Osteoblast (primary cell): ENCODE measurements at regions not wholly inside any gene's neighbourhood (a gene's known extent, or its start where the extent isn't known, plus 50 kb on each side); places are given as distances from the start of the nearest gene placed in this dataset.

Source experiments
- DNase-seq: peaks from one replicate; pipeline ENCODE4 v3.0.0; 2011; ENCODE audit warnings: low spot score, mixed read lengths; ENCODE audit not compliant: insufficient read length; ENCODE audit errors: missing footprints
- H2AFZ ChIP-seq: 2 replicates; pipeline ENCODE4 v1.6.0; 2011; ENCODE audit warnings: mild to moderate bottlenecking, low read length
- H3K27ac ChIP-seq: 2 replicates; pipeline ENCODE4 v1.5.1; 2011; ENCODE audit warnings: mild to moderate bottlenecking, low read depth, low read length, moderate library complexity
- H3K27me3 ChIP-seq: 2 replicates; pipeline ENCODE4 v1.6.0; 2012; ENCODE audit warnings: mild to moderate bottlenecking, control low read depth, inconsistent platforms, low read length, moderate library complexity; ENCODE audit not compliant: insufficient read depth
- H3K36me3 ChIP-seq: 2 replicates; pipeline ENCODE4 v1.5.1; 2011; ENCODE audit warnings: mild to moderate bottlenecking, low read length, control low read depth, moderate library complexity; ENCODE audit not compliant: insufficient read depth
- H3K4me1 ChIP-seq: 2 replicates; pipeline ENCODE4 v1.5.1; 2011; ENCODE audit warnings: mild to moderate bottlenecking, low read length, control low read depth, moderate library complexity; ENCODE audit not compliant: insufficient read depth
- H3K4me2 ChIP-seq: 2 replicates; pipeline ENCODE4 v1.6.0; 2011; ENCODE audit warnings: mild to moderate bottlenecking, low read length; ENCODE audit not compliant: insufficient read depth
- H3K4me3 ChIP-seq: fragments of 200-600 bp; sonication (generic); 3 replicates; pipeline ENCODE4 v1.5.1; 2012; ENCODE audit warnings: mild to moderate bottlenecking, low read length, inconsistent platforms; ENCODE audit not compliant: insufficient read depth
- H3K79me2 ChIP-seq: 2 replicates; pipeline ENCODE4 v1.6.0; 2012; ENCODE audit warnings: mild to moderate bottlenecking, low read length, control low read depth, inconsistent platforms; ENCODE audit not compliant: insufficient read depth
- H3K9me3 ChIP-seq: 2 replicates; pipeline ENCODE4 v1.5.1; 2011; ENCODE audit warnings: low read depth, low read length, control low read depth
- H4K20me1 ChIP-seq: 2 replicates; pipeline ENCODE4 v1.6.0; 2012; ENCODE audit warnings: mild to moderate bottlenecking, low read length, control low read depth; ENCODE audit not compliant: insufficient read depth
- CTCF ChIP-seq: IDR thresholded peaks from 2 replicates; pipeline ENCODE4 v1.5.1; 2011; ENCODE audit warnings: mild to moderate bottlenecking, low read depth, low read length, moderate library complexity; ENCODE audit errors: extremely low read depth

GRCh38 chr4:188197566-188197965 is 58.3 kb downstream of the TRIML1 start:
- Histone ChIP-seq H3K4me3 (no peak overlapping the region), H3K36me3 (no peaks in the 10 kb centered on the region), H2AFZ (no peak overlapping the region), H3K79me2 (no peaks in the 10 kb centered on the region), H4K20me1 (no peaks in the 10 kb centered on the region), H3K27ac (no peak overlapping the region), H3K4me2 (no peak overlapping the region), H3K4me1 (peaks cover 28% of the 10 kb centered on the region), H3K27me3 (no peaks in the 10 kb centered on the region), H3K9me3 (no peaks in the 10 kb centered on the region)
- no peak for TF ChIP-seq CTCF
- DNase-seq = no peak

- Histone ChIP-seq H3K79me2 (no peaks in the 10 kb centered on the region), H3K27ac (peak overlapping the region; percentile 63), H4K20me1 (no peaks in the 10 kb centered on the region), H3K27me3 (no peaks in the 10 kb centered on the region), H3K4me2 (peak overlapping the region; percentile 55), H2AFZ (peak overlapping the region; percentile 55), H3K4me1 (peaks cover 28% of the 10 kb centered on the region), H3K9me3 (no peaks in the 10 kb centered on the region), H3K36me3 (no peaks in the 10 kb centered on the region), H3K4me3 (peak overlapping the region; percentile 16)
- no peak for DNase-seq
- TF ChIP-seq CTCF = no peak
These were observed 59.9 kb downstream of the TRIML1 start for GRCh38 chr4:188198982-188199792.

GRCh38 chr4:188201851-188202250 is 62.6 kb downstream of the TRIML1 start:
- Histone ChIP-seq H4K20me1 (no peaks in the 10 kb centered on the region), H2AFZ (peak overlapping the region; percentile 87), H3K27ac (peak overlapping the region; percentile 85), H3K9me3 (no peaks in the 10 kb centered on the region), H3K79me2 (no peaks in the 10 kb centered on the region), H3K36me3 (no peaks in the 10 kb centered on the region), H3K4me3 (peak overlapping the region; percentile 51), H3K4me1 (peaks cover 26% of the 10 kb centered on the region), H3K4me2 (peak overlapping the region; percentile 75), H3K27me3 (no peaks in the 10 kb centered on the region)
- TF ChIP-seq CTCF = no peak
- no peak for DNase-seq

GRCh38 chr4:188206783-188207182 is 67.5 kb downstream of the TRIML1 start:
- Histone ChIP-seq H3K27me3 (no peaks in the 10 kb centered on the region), H3K79me2 (no peaks in the 10 kb centered on the region), H4K20me1 (no peaks in the 10 kb centered on the region), H2AFZ (no peak overlapping the region), H3K4me2 (no peak overlapping the region), H3K4me3 (no peak overlapping the region), H3K36me3 (no peaks in the 10 kb centered on the region), H3K27ac (no peak overlapping the region), H3K4me1 (peaks cover 4% of the 10 kb centered on the region), H3K9me3 (no peaks in the 10 kb centered on the region)
- no peak for TF ChIP-seq CTCF
- DNase-seq = no peak
